SK-N-SH treated with all-trans-retinoic acid at 6 μM for 48 hours (cell line): ENCODE measurements at regions not wholly inside any gene's neighbourhood (a gene's known extent, or its start where the extent isn't known, plus 50 kb on each side); places are given as distances from the start of the nearest gene placed in this dataset.

Source experiments
- ARNTL ChIP-seq: fragments of 450-650 bp; formaldehyde crosslinking; IDR thresholded peaks from 2 replicates; pipeline ENCODE4 v1.5.0; 2020; ENCODE audit warnings: low read depth, mild to moderate bottlenecking, moderate library complexity, borderline replicate concordance
- CREB5 ChIP-seq: fragments of 250-450 bp; sonication (Bioruptor Pico); IDR thresholded peaks from 2 replicates; pipeline ENCODE4 v1.5.1; 2020; ENCODE audit warnings: low read depth, mild to moderate bottlenecking, moderate library complexity
- OSR1 ChIP-seq: fragments of 250-450 bp; sonication (Bioruptor Pico); IDR thresholded peaks from 2 replicates; pipeline ENCODE4 v1.8.0; 2022; ENCODE audit warnings: moderate library complexity, mild to moderate bottlenecking, inconsistent platforms
- TCF4 ChIP-seq: fragments of 250-450 bp; sonication (Bioruptor Pico); IDR thresholded peaks from 2 replicates; pipeline ENCODE4 v1.8.0; 2021; ENCODE audit warnings: mild to moderate bottlenecking, moderate library complexity, borderline replicate concordance
- ZC3H10 ChIP-seq: fragments of 250-450 bp; sonication (Bioruptor Pico); IDR thresholded peaks from 2 replicates; pipeline ENCODE4 v1.5.1; 2021; ENCODE audit warnings: mild to moderate bottlenecking, moderate library complexity
- TF ChIP-seq, protein P1 (sequence below): fragments of 250-450 bp; sonication (Bioruptor Pico); IDR thresholded peaks from 2 replicates; pipeline ENCODE4 v1.8.0; 2020; ENCODE audit warnings: mild to moderate bottlenecking, moderate library complexity, borderline replicate concordance

DNA sequence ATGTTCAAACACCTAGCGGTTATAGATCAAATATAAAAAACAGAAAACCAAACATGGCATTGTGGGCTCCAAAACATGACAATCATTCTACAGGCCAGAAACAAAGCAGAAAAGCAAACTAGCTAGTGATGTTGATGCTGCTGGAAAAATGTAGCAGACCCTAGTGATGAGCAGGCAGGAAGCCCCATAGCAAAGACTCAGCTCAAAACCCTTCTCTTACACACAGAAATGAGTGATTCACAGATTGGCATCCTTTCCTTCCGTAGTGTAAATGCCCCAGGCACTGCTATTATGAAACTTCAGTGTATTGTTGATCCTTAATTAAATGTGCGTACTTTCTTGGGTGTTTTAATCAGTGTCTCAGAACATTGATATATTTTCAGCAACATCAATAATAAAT lies 425.1 kb downstream of the UTRN start:
- TF ChIP-seq CREB5 (CRISPR knock-in tag) (no peak), ARNTL (no peak), OSR1 (CRISPR knock-in tag) (no peak), TCF4 (no peak), ZC3H10 (no peak)
- TF ChIP-seq, protein P1, sequence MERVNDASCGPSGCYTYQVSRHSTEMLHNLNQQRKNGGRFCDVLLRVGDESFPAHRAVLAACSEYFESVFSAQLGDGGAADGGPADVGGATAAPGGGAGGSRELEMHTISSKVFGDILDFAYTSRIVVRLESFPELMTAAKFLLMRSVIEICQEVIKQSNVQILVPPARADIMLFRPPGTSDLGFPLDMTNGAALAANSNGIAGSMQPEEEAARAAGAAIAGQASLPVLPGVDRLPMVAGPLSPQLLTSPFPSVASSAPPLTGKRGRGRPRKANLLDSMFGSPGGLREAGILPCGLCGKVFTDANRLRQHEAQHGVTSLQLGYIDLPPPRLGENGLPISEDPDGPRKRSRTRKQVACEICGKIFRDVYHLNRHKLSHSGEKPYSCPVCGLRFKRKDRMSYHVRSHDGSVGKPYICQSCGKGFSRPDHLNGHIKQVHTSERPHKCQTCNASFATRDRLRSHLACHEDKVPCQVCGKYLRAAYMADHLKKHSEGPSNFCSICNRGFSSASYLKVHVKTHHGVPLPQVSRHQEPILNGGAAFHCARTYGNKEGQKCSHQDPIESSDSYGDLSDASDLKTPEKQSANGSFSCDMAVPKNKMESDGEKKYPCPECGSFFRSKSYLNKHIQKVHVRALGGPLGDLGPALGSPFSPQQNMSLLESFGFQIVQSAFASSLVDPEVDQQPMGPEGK = no peak
